HEK293T (cell line): ENCODE measurements at regions not wholly inside any gene's neighbourhood (a gene's known extent, or its start where the extent isn't known, plus 50 kb on each side); places are given as distances from the start of the nearest gene placed in this dataset.
"Not testable (repeated sequence)": the region's sequence is repeated elsewhere in the genome, so short reads cannot be mapped to it uniquely, and the experiment has no call there.

Source experiments
- CTCF ChIA-PET: fragments of 350-600 bp; formaldehyde crosslinking; extraction: SDS; loops from one replicate; lab custom pipeline; 2021; ENCODE audit warnings: antibody characterized with exemption, inconsistent platforms; lab: Yijun Ruan, JAX
- POLR2A ChIA-PET: fragments of 350-600 bp; formaldehyde crosslinking; extraction: SDS; loops from one replicate; lab custom pipeline; 2020; ENCODE audit warnings: antibody characterized with exemption, inconsistent platforms; lab: Yijun Ruan, JAX
- DNase-seq: peaks from one replicate; pipeline ENCODE4 v3.0.0; 2012; ENCODE audit warnings: mixed read lengths; ENCODE audit errors: extremely low spot score
- ARNT ChIP-seq: fragments of 450-650 bp; IDR thresholded peaks from 2 replicates; pipeline ENCODE4 v1.6.1; 2017; ENCODE audit warnings: mild to moderate bottlenecking
- BHLHE40 ChIP-seq: fragments of 450-650 bp; IDR thresholded peaks from 2 replicates; pipeline ENCODE4 v1.6.1; 2016; ENCODE audit warnings: mild to moderate bottlenecking, moderate library complexity, borderline replicate concordance
- CTBP1 ChIP-seq: fragments of 450-650 bp; IDR thresholded peaks from 2 replicates; pipeline ENCODE4 v1.6.1; 2016; ENCODE audit warnings: borderline replicate concordance
- ELF4 ChIP-seq: fragments of 450-650 bp; IDR thresholded peaks from 2 replicates; pipeline ENCODE4 v1.6.1; 2017; ENCODE audit warnings: antibody characterized with exemption
- FOXA1 ChIP-seq: fragments of 450-650 bp; IDR thresholded peaks from 2 replicates; pipeline ENCODE4 v1.6.1; 2016; ENCODE audit warnings: mild to moderate bottlenecking
- FOXK2 ChIP-seq: fragments of 450-650 bp; IDR thresholded peaks from 2 replicates; pipeline ENCODE4 v1.6.1; 2016; ENCODE audit warnings: mild to moderate bottlenecking
- FOXM1 ChIP-seq: fragments of 450-650 bp; IDR thresholded peaks from 2 replicates; pipeline ENCODE4 v1.6.1; 2017; ENCODE audit warnings: mild to moderate bottlenecking, borderline replicate concordance
- HDGF ChIP-seq: fragments of 450-650 bp; IDR thresholded peaks from 2 replicates; pipeline ENCODE4 v1.6.1; 2017; ENCODE audit warnings: antibody characterized with exemption, borderline replicate concordance
- L3MBTL2 ChIP-seq: fragments of 450-650 bp; conservative IDR thresholded peaks from 2 replicates; pipeline ENCODE4 v1.6.1; 2016; ENCODE audit warnings: mild to moderate bottlenecking
- LEF1 ChIP-seq: fragments of 450-650 bp; IDR thresholded peaks from 2 replicates; pipeline ENCODE4 v1.6.1; 2017; ENCODE audit warnings: mild to moderate bottlenecking, borderline replicate concordance
- NFRKB ChIP-seq: fragments of 450-650 bp; IDR thresholded peaks from 2 replicates; pipeline ENCODE4 v1.6.1; 2016; ENCODE audit warnings: mild to moderate bottlenecking, moderate library complexity
- SP1 ChIP-seq: fragments of 450-650 bp; IDR thresholded peaks from 2 replicates; pipeline ENCODE4 v1.6.1; 2017
- SUZ12 ChIP-seq: fragments of 450-650 bp; IDR thresholded peaks from 2 replicates; pipeline ENCODE4 v1.6.1; 2016; ENCODE audit warnings: mild to moderate bottlenecking
- TARDBP ChIP-seq: fragments of 450-650 bp; IDR thresholded peaks from 2 replicates; pipeline ENCODE4 v1.6.1; 2016
- ZNF384 ChIP-seq: fragments of 450-650 bp; IDR thresholded peaks from 2 replicates; pipeline ENCODE4 v1.6.1; 2016
- TF ChIP-seq, protein P1 (sequence below): fragments of 450-650 bp; IDR thresholded peaks from 2 replicates; pipeline ENCODE4 v1.6.1; 2016

DNA sequence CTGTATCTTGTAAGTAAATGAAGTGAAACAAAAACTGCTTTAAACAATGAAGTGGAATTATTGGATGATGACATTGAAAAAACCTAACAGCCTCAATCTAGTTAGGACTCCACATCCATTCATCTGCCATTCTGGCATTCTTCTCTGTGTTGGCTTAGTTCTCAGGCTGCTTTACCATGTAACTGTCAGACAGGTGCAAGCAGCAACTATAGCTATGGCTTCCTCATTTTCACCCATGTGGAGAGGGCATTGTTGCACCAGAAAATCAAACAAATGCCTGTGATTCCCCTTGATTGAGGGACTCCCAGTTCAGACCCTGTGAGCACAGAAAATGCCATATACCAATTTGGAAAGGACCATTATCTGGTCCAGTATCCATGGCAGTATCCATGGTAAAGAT, 129.5 kb upstream of the NYAP2 start:
- CTCF ChIA-PET = no interaction called here
- TF ChIP-seq LEF1 = no peak
- TF ChIP-seq ZNF384 = no peak
- no peak for TF ChIP-seq NFRKB
- TF ChIP-seq SUZ12 = no peak
- DNase-seq = no peak
- POLR2A ChIA-PET = no interaction called here

GRCh38 chr2:225254363-225254762, 145.1 kb upstream of the NYAP2 start:
- CTCF ChIA-PET = no interaction called here
- DNase-seq = no peak
- TF ChIP-seq ZNF384 (no peak), FOXK2 (no peak), NFRKB (no peak), SUZ12 (no peak), ARNT (no peak), L3MBTL2 (no peak), HDGF (no peak), TARDBP (no peak), CTBP1 (no peak)
- TF ChIP-seq, protein P1, sequence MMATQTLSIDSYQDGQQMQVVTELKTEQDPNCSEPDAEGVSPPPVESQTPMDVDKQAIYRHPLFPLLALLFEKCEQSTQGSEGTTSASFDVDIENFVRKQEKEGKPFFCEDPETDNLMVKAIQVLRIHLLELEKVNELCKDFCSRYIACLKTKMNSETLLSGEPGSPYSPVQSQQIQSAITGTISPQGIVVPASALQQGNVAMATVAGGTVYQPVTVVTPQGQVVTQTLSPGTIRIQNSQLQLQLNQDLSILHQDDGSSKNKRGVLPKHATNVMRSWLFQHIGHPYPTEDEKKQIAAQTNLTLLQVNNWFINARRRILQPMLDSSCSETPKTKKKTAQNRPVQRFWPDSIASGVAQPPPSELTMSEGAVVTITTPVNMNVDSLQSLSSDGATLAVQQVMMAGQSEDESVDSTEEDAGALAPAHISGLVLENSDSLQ = no peak
- POLR2A ChIA-PET = no interaction called here

GRCh38 chr2:225244933-225245332, 154.6 kb upstream of the NYAP2 start:
- ChIA-PET CTCF (no interaction called here), POLR2A (no interaction called here)
- TF ChIP-seq FOXA1 (no peak), L3MBTL2 (no peak), HDGF (no peak), BHLHE40 (no peak), LEF1 (no peak), ELF4 (no peak), SUZ12 (no peak), SP1 (no peak), ARNT (no peak), CTBP1 (no peak), NFRKB (no peak), FOXM1 (no peak), TARDBP (no peak), FOXK2 (no peak), ZNF384 (no peak)
- TF ChIP-seq, protein P1 = no peak
- no peak for DNase-seq

GRCh38 chr2:225236769-225237323, 162.7 kb upstream of the NYAP2 start:
- DNase-seq = no peak
- ChIA-PET POLR2A (no interaction called here), CTCF (no interaction called here)
- TF ChIP-seq TARDBP (no peak), CTBP1 (no peak), FOXK2 (no peak), SP1 (no peak), NFRKB (no peak), LEF1 (no peak), SUZ12 (no peak), HDGF (no peak)

DNA sequence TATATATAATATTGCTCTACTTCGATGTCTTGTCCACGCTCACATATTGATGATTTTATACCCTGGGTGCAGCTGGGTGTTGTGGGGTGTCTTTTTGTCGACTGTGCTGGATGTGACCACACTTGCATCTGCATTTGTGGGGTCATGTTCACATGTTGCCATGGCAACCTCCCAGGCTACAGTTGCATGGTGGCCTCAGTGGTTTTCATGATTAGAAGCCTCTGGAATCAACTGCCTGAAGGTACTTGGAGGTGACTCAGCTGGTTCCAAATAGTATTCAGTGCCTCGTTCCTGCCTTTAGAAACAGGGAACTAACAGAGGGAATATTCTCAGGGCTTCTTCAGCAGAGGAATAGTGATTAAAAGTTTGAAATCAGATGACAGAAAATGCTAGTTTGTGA, 166.3 kb upstream of the NYAP2 start:
- no peak for DNase-seq
- TF ChIP-seq CTBP1 (no peak), TARDBP (no peak), FOXM1 (no peak), FOXK2 (no peak), NFRKB (no peak), ELF4 (no peak), SUZ12 (no peak), L3MBTL2 (no peak), LEF1 (no peak), BHLHE40 (no peak), FOXA1 (no peak), SP1 (no peak), HDGF (no peak), ARNT (no peak), ZNF384 (no peak)
- TF ChIP-seq, protein P1 = no peak
- ChIA-PET CTCF (no interaction called here), POLR2A (no interaction called here)

GRCh38 chr2:225231900-225232299, 167.6 kb upstream of the NYAP2 start:
- TF ChIP-seq BHLHE40 (no peak), CTBP1 (no peak), FOXM1 (no peak), ELF4 (no peak), LEF1 (no peak), L3MBTL2 (no peak), FOXA1 (no peak), HDGF (no peak), SUZ12 (no peak), NFRKB (no peak), TARDBP (no peak)
- TF ChIP-seq, protein P1 = no peak
- CTCF ChIA-PET = no interaction called here
- POLR2A ChIA-PET = no interaction called here
- no peak for DNase-seq

- CTCF ChIA-PET, DNase-seq, POLR2A ChIA-PET: not testable (repeated sequence)
These were observed 170.2 kb upstream of the NYAP2 start for GRCh38 chr2:225229346-225229745.
